Karpas-422 (cell line): ENCODE measurements at regions not wholly inside any gene's neighbourhood (a gene's known extent, or its start where the extent isn't known, plus 50 kb on each side); places are given as distances from the start of the nearest gene placed in this dataset.

Experiments used
- DNase-seq: peaks from one replicate; pipeline ENCODE4 v3.0.0-alpha.2; 2015
- H2AFZ ChIP-seq: fragments of 200-600 bp; sonication (generic); 2 replicates; pipeline ENCODE4 v1.6.1; 2014; ENCODE audit warnings: antibody characterized with exemption, low read length, mixed read lengths
- H3K27ac ChIP-seq: fragments of 200-600 bp; sonication (generic); 2 replicates; pipeline ENCODE4 v1.5.1; 2014; ENCODE audit warnings: mild to moderate bottlenecking, low read length, moderate library complexity
- H3K27me3 ChIP-seq: fragments of 200-600 bp; sonication (generic); 2 replicates; pipeline ENCODE4 v1.6.1; 2014; ENCODE audit warnings: low read length, mixed read lengths
- H3K36me3 ChIP-seq: fragments of 200-600 bp; sonication (generic); 2 replicates; pipeline ENCODE4 v1.6.1; 2014; ENCODE audit warnings: low read length, mixed read lengths; ENCODE audit not compliant: insufficient read depth
- H3K4me1 ChIP-seq: fragments of 200-600 bp; sonication (generic); 2 replicates; pipeline ENCODE4 v1.6.1; 2014; ENCODE audit warnings: mild to moderate bottlenecking, low read length, mixed read lengths
- H3K4me2 ChIP-seq: fragments of 200-600 bp; sonication (generic); 2 replicates; pipeline ENCODE4 v1.6.1; 2014; ENCODE audit warnings: low read length, low read depth, mild to moderate bottlenecking; ENCODE audit not compliant: poor library complexity, severe bottlenecking
- H3K4me3 ChIP-seq: fragments of 200-600 bp; sonication (generic); 2 replicates; pipeline ENCODE4 v1.5.1; 2014; ENCODE audit warnings: mild to moderate bottlenecking, antibody characterized with exemption, low read length, mixed read lengths
- H3K79me2 ChIP-seq: fragments of 200-600 bp; sonication (generic); 2 replicates; pipeline ENCODE4 v1.6.1; 2014; ENCODE audit warnings: mild to moderate bottlenecking, low read length, mixed read lengths
- H3K9ac ChIP-seq: fragments of 200-600 bp; sonication (generic); 2 replicates; pipeline ENCODE4 v1.6.0; 2014; ENCODE audit warnings: low read length
- H3K9me2 ChIP-seq: fragments of 200-600 bp; sonication (generic), shearing (Covaris generic); replicated peaks from 2 replicates; pipeline ENCODE4 v1.6.0; 2014; ENCODE audit warnings: mild to moderate bottlenecking, low read length, moderate library complexity; ENCODE audit not compliant: insufficient read depth
- H3K9me3 ChIP-seq: fragments of 300-700, 200-600 bp; sonication (generic); 2 replicates; pipeline ENCODE4 v1.6.1; 2014; ENCODE audit warnings: low read length, mixed read lengths
- H4K20me1 ChIP-seq: fragments of 200-600 bp; sonication (generic); 2 replicates; pipeline ENCODE4 v1.6.1; 2014; ENCODE audit warnings: mild to moderate bottlenecking, antibody characterized with exemption, low read length, low read depth; ENCODE audit not compliant: insufficient read depth

- Histone ChIP-seq H3K9me2 (no peaks in the 10 kb centered on the region), H3K4me2 (no peak overlapping the region), H3K27me3 (no peaks in the 10 kb centered on the region), H3K9me3 (no peaks in the 10 kb centered on the region), H3K4me3 (no peak overlapping the region), H3K79me2 (no peaks in the 10 kb centered on the region), H2AFZ (no peak overlapping the region), H4K20me1 (no peaks in the 10 kb centered on the region), H3K36me3 (no peaks in the 10 kb centered on the region), H3K4me1 (no peaks in the 10 kb centered on the region), H3K27ac (no peak overlapping the region), H3K9ac (no peak overlapping the region)
- DNase-seq, result no peak
Measured at GRCh38 chr3:8276506-8276905, 225.1 kb upstream of the LMCD1 start.

DNA sequence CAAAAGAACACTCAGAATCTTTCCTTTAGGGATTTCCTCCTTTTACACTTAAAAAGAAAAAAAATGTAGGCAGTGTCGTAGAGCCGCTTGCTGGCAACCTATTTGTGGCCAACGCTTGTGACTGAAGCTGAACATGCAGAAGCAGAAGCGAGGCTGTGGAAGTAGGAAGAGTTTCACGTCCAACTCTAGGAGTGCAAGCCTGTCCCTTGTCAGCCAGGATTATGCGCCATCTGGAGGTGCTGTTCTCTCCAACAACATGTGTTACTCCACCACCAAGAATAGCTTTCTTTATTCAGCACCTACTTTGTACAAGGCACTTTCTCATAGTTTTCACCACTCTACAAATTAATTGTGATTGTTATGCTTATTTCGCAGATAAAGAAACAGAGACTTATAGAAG is 223.2 kb upstream of the LMCD1 start:
- no peak overlapping the region for H3K9ac ChIP-seq
- H3K79me2 ChIP-seq, result no peaks in the 10 kb centered on the region
- no peaks in the 10 kb centered on the region for H3K36me3 ChIP-seq
- H3K4me3 ChIP-seq, result no peak overlapping the region
- no peak overlapping the region for H3K27ac ChIP-seq
- H3K9me2 ChIP-seq, result no peaks in the 10 kb centered on the region
- H3K27me3 ChIP-seq, result no peaks in the 10 kb centered on the region
- H3K4me2 ChIP-seq, result no peak overlapping the region
- H2AFZ ChIP-seq, result no peak overlapping the region
- H4K20me1 ChIP-seq, result no peaks in the 10 kb centered on the region
- no peaks in the 10 kb centered on the region for H3K9me3 ChIP-seq
- DNase-seq, result no peak
- peaks cover 8% of the 10 kb centered on the region for H3K4me1 ChIP-seq

- Histone ChIP-seq H3K9me2 (no peaks in the 10 kb centered on the region), H3K27me3 (no peaks in the 10 kb centered on the region), H2AFZ (no peak overlapping the region), H3K4me2 (no peak overlapping the region), H3K4me3 (no peak overlapping the region), H4K20me1 (no peaks in the 10 kb centered on the region), H3K9ac (no peak overlapping the region), H3K4me1 (peaks cover 9% of the 10 kb centered on the region), H3K27ac (no peak overlapping the region), H3K79me2 (no peaks in the 10 kb centered on the region), H3K36me3 (no peaks in the 10 kb centered on the region), H3K9me3 (no peaks in the 10 kb centered on the region)
- DNase-seq, result no peak
Measured at GRCh38 chr3:8279476-8279875, 222.1 kb upstream of the LMCD1 start.

GRCh38 chr3:8279886-8280550 is 221.6 kb upstream of the LMCD1 start:
- Histone ChIP-seq H2AFZ (no peak overlapping the region), H3K9me2 (no peaks in the 10 kb centered on the region), H3K4me1 (peaks cover 9% of the 10 kb centered on the region), H3K27ac (no peak overlapping the region), H3K9ac (no peak overlapping the region), H3K4me2 (no peak overlapping the region), H3K36me3 (no peaks in the 10 kb centered on the region), H4K20me1 (no peaks in the 10 kb centered on the region), H3K9me3 (no peaks in the 10 kb centered on the region), H3K4me3 (no peak overlapping the region), H3K79me2 (no peaks in the 10 kb centered on the region), H3K27me3 (no peaks in the 10 kb centered on the region)
- DNase-seq, result no peak

- Histone ChIP-seq H3K27ac (no peak overlapping the region), H4K20me1 (no peaks in the 10 kb centered on the region), H3K4me1 (peaks cover 9% of the 10 kb centered on the region), H3K27me3 (no peaks in the 10 kb centered on the region), H3K36me3 (no peaks in the 10 kb centered on the region), H3K9me2 (no peaks in the 10 kb centered on the region), H3K9ac (no peak overlapping the region), H3K4me2 (no peak overlapping the region), H3K79me2 (no peaks in the 10 kb centered on the region), H3K9me3 (no peaks in the 10 kb centered on the region), H2AFZ (no peak overlapping the region), H3K4me3 (no peak overlapping the region)
- no peak for DNase-seq
Measured at GRCh38 chr3:8282541-8283165, 219.0 kb upstream of the LMCD1 start.

DNA sequence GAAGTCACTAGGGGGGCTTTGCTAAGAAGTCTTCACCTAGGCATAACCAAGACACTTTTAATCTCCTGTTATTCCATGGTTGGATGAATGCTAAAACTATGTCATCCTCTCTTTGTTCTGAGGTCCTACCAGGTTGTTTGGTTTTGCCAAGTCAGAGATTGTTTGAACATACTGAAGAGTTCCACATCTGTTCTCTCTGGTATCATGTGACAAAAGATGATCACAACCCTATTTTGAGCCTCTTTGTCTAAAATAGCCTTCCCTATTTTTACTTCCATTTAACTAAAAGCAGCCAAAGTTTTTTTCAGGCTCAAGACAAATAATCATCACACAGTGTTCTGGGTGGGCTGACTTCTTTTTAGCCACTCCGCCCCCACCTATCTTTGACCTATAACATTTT is 218.4 kb upstream of the LMCD1 start:
- H3K4me3 ChIP-seq, result no peak overlapping the region
- H3K27ac ChIP-seq, result no peak overlapping the region
- no peaks in the 10 kb centered on the region for H3K36me3 ChIP-seq
- H3K4me1 ChIP-seq, result peaks cover 9% of the 10 kb centered on the region
- H3K9ac ChIP-seq, result no peak overlapping the region
- H2AFZ ChIP-seq, result no peak overlapping the region
- H3K27me3 ChIP-seq, result no peaks in the 10 kb centered on the region
- H3K4me2 ChIP-seq, result no peak overlapping the region
- no peaks in the 10 kb centered on the region for H3K9me3 ChIP-seq
- no peak for DNase-seq
- H3K9me2 ChIP-seq, result no peaks in the 10 kb centered on the region
- no peaks in the 10 kb centered on the region for H3K79me2 ChIP-seq
- H4K20me1 ChIP-seq, result no peaks in the 10 kb centered on the region

DNA sequence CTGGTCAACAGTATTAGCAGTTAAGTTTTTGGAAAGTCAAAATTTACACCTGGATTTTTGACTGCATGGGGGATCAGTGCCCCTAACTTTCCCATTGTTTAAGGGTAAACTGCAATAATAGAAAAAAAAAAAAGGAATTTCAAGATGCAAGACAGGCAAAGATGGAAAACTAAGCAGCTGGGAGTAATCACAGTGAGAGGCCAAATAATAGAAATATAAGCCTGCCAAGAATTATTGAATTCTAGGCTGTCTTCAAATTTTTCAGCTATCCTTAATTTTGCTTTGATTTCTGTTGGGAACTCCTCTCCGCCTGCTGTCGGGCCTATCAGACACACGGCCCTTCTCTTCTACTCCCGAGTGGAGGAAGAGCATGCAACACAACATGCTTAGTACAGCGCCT is 215.5 kb upstream of the LMCD1 start:
- DNase-seq, result no peak
- H3K9me2 ChIP-seq, result no peaks in the 10 kb centered on the region
- no peak overlapping the region for H3K27ac ChIP-seq
- H3K36me3 ChIP-seq, result no peaks in the 10 kb centered on the region
- H3K4me2 ChIP-seq, result no peak overlapping the region
- H3K27me3 ChIP-seq, result no peaks in the 10 kb centered on the region
- H3K4me1 ChIP-seq, result peaks cover 9% of the 10 kb centered on the region
- no peaks in the 10 kb centered on the region for H4K20me1 ChIP-seq
- H3K9ac ChIP-seq, result no peak overlapping the region
- no peaks in the 10 kb centered on the region for H3K9me3 ChIP-seq
- no peak overlapping the region for H3K4me3 ChIP-seq
- H2AFZ ChIP-seq, result no peak overlapping the region
- H3K79me2 ChIP-seq, result no peaks in the 10 kb centered on the region

DNA sequence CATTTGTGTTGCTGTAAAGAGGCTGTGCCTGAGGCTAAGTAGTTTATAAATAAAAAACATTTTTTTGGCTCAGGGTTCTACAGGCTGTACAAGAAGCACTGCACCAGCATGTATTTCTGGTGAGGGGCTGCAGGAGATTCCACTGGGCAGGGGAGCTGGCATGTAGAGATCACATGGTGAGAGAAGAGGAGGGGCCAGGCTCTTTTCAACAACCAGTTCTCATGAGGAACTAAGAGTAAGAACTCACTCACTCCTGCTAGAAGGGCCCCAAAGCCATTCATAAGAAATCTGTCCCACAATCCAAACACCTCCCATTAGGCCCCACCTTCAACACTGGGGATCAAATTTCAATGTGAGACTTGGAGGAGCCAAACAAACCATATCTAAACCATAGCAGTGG is 214.9 kb upstream of the LMCD1 start:
- Histone ChIP-seq H3K4me1 (peaks cover 9% of the 10 kb centered on the region), H3K27ac (no peak overlapping the region), H2AFZ (no peak overlapping the region)

More for the DNA sequence above, 214.9 kb upstream of the LMCD1 start:
- H3K36me3 ChIP-seq, result no peaks in the 10 kb centered on the region
- no peak for DNase-seq
- no peaks in the 10 kb centered on the region for H3K9me3 ChIP-seq
- no peak overlapping the region for H3K9ac ChIP-seq
- no peaks in the 10 kb centered on the region for H3K79me2 ChIP-seq
- H4K20me1 ChIP-seq, result no peaks in the 10 kb centered on the region
- no peaks in the 10 kb centered on the region for H3K27me3 ChIP-seq
- H3K9me2 ChIP-seq, result no peaks in the 10 kb centered on the region
- no peak overlapping the region for H3K4me3 ChIP-seq
- H3K4me2 ChIP-seq, result no peak overlapping the region
